CD14-positive monocyte (primary cell): ENCODE measurements at regions not wholly inside any gene's neighbourhood (a gene's known extent, or its start where the extent isn't known, plus 50 kb on each side); places are given as distances from the start of the nearest gene placed in this dataset.
A peak's percentile ranks its signal among the peaks of the same experiment; 100 is the strongest.

Experiments
- DNase-seq, 3 donors: peaks; one replicate each; pipeline ENCODE4 v3.0.0-alpha.2; 2011 to 2022
- H2AFZ ChIP-seq: 2 replicates; pipeline ENCODE4 v1.6.0; 2012; ENCODE audit warnings: mild to moderate bottlenecking, low read depth, low read length, inconsistent platforms; ENCODE audit not compliant: insufficient read depth, poor library complexity, severe bottlenecking
- H3K27ac ChIP-seq, 2 donors: 1 replicate in 1 of 2; 2 replicates in 1 of 2; pipeline ENCODE4 v1.5.1; 2012 to 2013; ENCODE audit warnings: low read length in 2 of 2, control low read depth in 1 of 2, inconsistent platforms in 1 of 2, low read depth in 1 of 2, mild to moderate bottlenecking in 1 of 2
- H3K27me3 ChIP-seq, 2 donors: one replicate each; pipeline versions ENCODE4 v1.6.0 to v1.6.1; 2011 to 2013; ENCODE audit warnings: low read length in 2 of 2; ENCODE audit not compliant: control insufficient read depth in 2 of 2, insufficient read depth in 2 of 2
- H3K36me3 ChIP-seq, 2 donors: replicated peaks in 1 of 2; 1 replicate in 1 of 2; 2 replicates in 1 of 2; pipeline versions ENCODE4 v1.5.1 to v1.6.1; 2012 to 2013; ENCODE audit warnings: low read length in 2 of 2, control low read depth in 1 of 2, inconsistent platforms in 1 of 2, mild to moderate bottlenecking in 1 of 2; ENCODE audit not compliant: insufficient read depth in 2 of 2, control insufficient read depth in 1 of 2
- H3K4me1 ChIP-seq, 2 donors: 1 replicate in 1 of 2; 2 replicates in 1 of 2; pipeline versions ENCODE4 v1.5.1 to v1.6.1; 2012 to 2013; ENCODE audit warnings: low read length in 2 of 2, control low read depth in 1 of 2, inconsistent platforms in 1 of 2, mild to moderate bottlenecking in 1 of 2, moderate library complexity in 1 of 2; ENCODE audit not compliant: insufficient read depth in 2 of 2, control insufficient read depth in 1 of 2
- H3K4me2 ChIP-seq: replicated peaks from 2 replicates; pipeline ENCODE3; 2012; ENCODE audit warnings: low read length, moderate library complexity, mild to moderate bottlenecking; ENCODE audit not compliant: poor library complexity, severe bottlenecking; ENCODE audit errors: extremely low read depth
- H3K4me3 ChIP-seq, 3 experiments: fragments of 200-600 bp in 1 of 3; sonication (generic) in 1 of 3; replicated peaks in 1 of 3; 1 replicate in 2 of 3; 2 replicates in 1 of 3; pipeline ENCODE4 v1.5.1; 2011 to 2013; ENCODE audit warnings: low read length in 3 of 3, mild to moderate bottlenecking in 3 of 3, control low read depth in 2 of 3, low read depth in 2 of 3, inconsistent platforms in 1 of 3, moderate library complexity in 1 of 3
- H3K79me2 ChIP-seq: 2 replicates; pipeline ENCODE4 v1.6.0; 2012; ENCODE audit warnings: mild to moderate bottlenecking, control low read depth, inconsistent platforms, low read length, moderate library complexity; ENCODE audit not compliant: insufficient read depth
- H3K9ac ChIP-seq: 2 replicates; pipeline ENCODE4 v1.6.0; 2017; ENCODE audit warnings: low read length, mild to moderate bottlenecking; ENCODE audit not compliant: insufficient read depth, poor library complexity, severe bottlenecking
- H3K9me3 ChIP-seq, 2 donors: replicated peaks in 1 of 2; 1 replicate in 1 of 2; 2 replicates in 1 of 2; pipeline versions ENCODE4 v1.5.1 to v1.6.1; 2012 to 2013; ENCODE audit warnings: low read length in 2 of 2, control low read depth in 1 of 2; ENCODE audit not compliant: control insufficient read depth in 1 of 2, insufficient read depth in 1 of 2
- H4K20me1 ChIP-seq: 2 replicates; pipeline ENCODE4 v1.6.0; 2012; ENCODE audit warnings: mild to moderate bottlenecking, low read length, control low read depth, moderate library complexity; ENCODE audit not compliant: insufficient read depth
- H3K27ac Mint-ChIP-seq, 7 donors: one replicate each; pipeline ENCODE4 v1.8.0; 2020; ENCODE audit warnings: mild to moderate bottlenecking in 7 of 7, mixed read lengths in 7 of 7, moderate library complexity in 6 of 7, inconsistent platforms in 2 of 7
- H3K27me3 Mint-ChIP-seq, 3 donors: one replicate each; pipeline ENCODE4 v1.8.0; 2021 to 2022; ENCODE audit warnings: low read depth in 3 of 3, mild to moderate bottlenecking in 3 of 3, mixed read lengths in 3 of 3, moderate library complexity in 3 of 3, inconsistent platforms in 1 of 3
- H3K36me3 Mint-ChIP-seq, 2 donors: one replicate each; pipeline ENCODE4 v1.8.0; 2020; ENCODE audit warnings: mixed read lengths in 2 of 2, inconsistent platforms in 1 of 2, mild to moderate bottlenecking in 1 of 2
- H3K4me1 Mint-ChIP-seq: one replicate; pipeline ENCODE4 v1.8.0; 2020; ENCODE audit warnings: mild to moderate bottlenecking, mixed read lengths
- H3K4me3 Mint-ChIP-seq, 2 donors: one replicate each; pipeline ENCODE4 v1.8.0; 2020; ENCODE audit warnings: mild to moderate bottlenecking in 2 of 2, mixed read lengths in 2 of 2, moderate library complexity in 1 of 2
- H3K9me3 Mint-ChIP-seq, 7 donors: one replicate each; pipeline ENCODE4 v1.8.0; 2020 to 2022; ENCODE audit warnings: mixed read lengths in 7 of 7, mild to moderate bottlenecking in 6 of 7, moderate library complexity in 6 of 7, inconsistent platforms in 2 of 7
- WGBS: methylation state at CpG from one replicate; pipeline ENCODE4 v1.1.5; 2013; ENCODE audit warnings: missing lambda C conversion rate; ENCODE audit not compliant: insufficient coverage; 5-methylcytosine and 5-hydroxymethylcytosine counted together
- intact Hi-C, 2 donors: fragments of 100-400 bp; cut with micrococcal nuclease; formaldehyde crosslinking; loops; one replicate each; pipeline versions ENCODE4 v1.15.0 to v1.15.1; 2023
- TF ChIP-seq, protein P1 (sequence below): fragments of 200-600 bp; IDR thresholded peaks from one replicate; pipeline ENCODE4 v1.8.0; 2022; ENCODE audit warnings: antibody characterized with exemption, mild to moderate bottlenecking

- peaks cover 37% of the 10 kb centered on the region for H3K4me1 Mint-ChIP-seq
- Histone ChIP-seq H3K27me3 (no peaks in the 10 kb centered on the region), H3K79me2 (no peaks in the 10 kb centered on the region), H2AFZ (no peak overlapping the region), H3K36me3 (no peaks in the 10 kb centered on the region), H3K4me1 (peaks cover 34 to 41% of the 10 kb centered on the region in 2 donors), H3K9me3 (no peaks in the 10 kb centered on the region), H3K4me3 (no peak overlapping the region), H3K9ac (no peak overlapping the region), H4K20me1 (no peaks in the 10 kb centered on the region), H3K27ac (peak overlapping the region in 1 of 2 donors; percentile 68), H3K4me2 (peak overlapping the region; percentile 43)
- TF ChIP-seq, protein P1, sequence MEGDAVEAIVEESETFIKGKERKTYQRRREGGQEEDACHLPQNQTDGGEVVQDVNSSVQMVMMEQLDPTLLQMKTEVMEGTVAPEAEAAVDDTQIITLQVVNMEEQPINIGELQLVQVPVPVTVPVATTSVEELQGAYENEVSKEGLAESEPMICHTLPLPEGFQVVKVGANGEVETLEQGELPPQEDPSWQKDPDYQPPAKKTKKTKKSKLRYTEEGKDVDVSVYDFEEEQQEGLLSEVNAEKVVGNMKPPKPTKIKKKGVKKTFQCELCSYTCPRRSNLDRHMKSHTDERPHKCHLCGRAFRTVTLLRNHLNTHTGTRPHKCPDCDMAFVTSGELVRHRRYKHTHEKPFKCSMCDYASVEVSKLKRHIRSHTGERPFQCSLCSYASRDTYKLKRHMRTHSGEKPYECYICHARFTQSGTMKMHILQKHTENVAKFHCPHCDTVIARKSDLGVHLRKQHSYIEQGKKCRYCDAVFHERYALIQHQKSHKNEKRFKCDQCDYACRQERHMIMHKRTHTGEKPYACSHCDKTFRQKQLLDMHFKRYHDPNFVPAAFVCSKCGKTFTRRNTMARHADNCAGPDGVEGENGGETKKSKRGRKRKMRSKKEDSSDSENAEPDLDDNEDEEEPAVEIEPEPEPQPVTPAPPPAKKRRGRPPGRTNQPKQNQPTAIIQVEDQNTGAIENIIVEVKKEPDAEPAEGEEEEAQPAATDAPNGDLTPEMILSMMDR = no peak
- intact Hi-C loops = no loop called here
- H3K27me3 Mint-ChIP-seq = peaks cover 2 to 3% (median 2%) of the 10 kb centered on the region in 3 donors
- 70% methylated on average over 2 of the region's 2 CpGs for WGBS
- H3K36me3 Mint-ChIP-seq = peaks cover 0 to 5% of the 10 kb centered on the region in 2 donors
- no peak for DNase-seq
- H3K27ac Mint-ChIP-seq = peak overlapping the region; percentile 78 to 90 (median 83)
- no peaks in the 10 kb centered on the region for H3K9me3 Mint-ChIP-seq
- H3K4me3 Mint-ChIP-seq = no peak overlapping the region
Observed at GRCh38 chr6:137755284-137755683, 111.8 kb upstream of the TNFAIP3 start.

GRCh38 chr6:137756788-137757187 is 110.3 kb upstream of the TNFAIP3 start:
- Histone ChIP-seq H3K27ac (no peak overlapping the region), H4K20me1 (no peaks in the 10 kb centered on the region), H3K36me3 (no peaks in the 10 kb centered on the region), H3K27me3 (no peaks in the 10 kb centered on the region), H3K4me1 (peaks cover 36 to 47% of the 10 kb centered on the region in 2 donors), H2AFZ (no peak overlapping the region), H3K4me3 (no peak overlapping the region), H3K4me2 (no peak overlapping the region), H3K79me2 (no peaks in the 10 kb centered on the region), H3K9ac (no peak overlapping the region), H3K9me3 (no peaks in the 10 kb centered on the region)
- Mint-ChIP-seq H3K4me1 (peaks cover 41% of the 10 kb centered on the region), H3K27me3 (peaks cover 2 to 3% (median 2%) of the 10 kb centered on the region in 3 donors), H3K9me3 (no peaks in the 10 kb centered on the region), H3K27ac (no peak overlapping the region), H3K4me3 (no peak overlapping the region), H3K36me3 (peaks cover 0 to 5% of the 10 kb centered on the region in 2 donors)
- TF ChIP-seq, protein P1 = no peak
- no CpG with 5 or more reads among the region's 3 CpGs for WGBS
- intact Hi-C loops = no loop called here
- no peak for DNase-seq
